Sigmoid colon (tissue), 6 donors: ENCODE measurements at regions not wholly inside any gene's neighbourhood (a gene's known extent, or its start where the extent isn't known, plus 50 kb on each side); places are given as distances from the start of the nearest gene placed in this dataset.

Experiments used
- DNase-seq: peaks from one replicate; pipeline ENCODE4 v3.0.0-alpha.2; 2019
- H3K27ac ChIP-seq, 4 donors: fragments of 200-600 bp; sonication (generic); one replicate each; pipeline ENCODE4 v1.5.1; 2016 to 2019; ENCODE audit warnings: mild to moderate bottlenecking in 1 of 4
- H3K27me3 ChIP-seq, 3 donors: fragments of 200-600 bp; sonication (generic); one replicate each; pipeline ENCODE4 v1.5.1; 2019; ENCODE audit warnings: mild to moderate bottlenecking in 1 of 3
- H3K36me3 ChIP-seq, 4 donors: fragments of 200-600 bp; sonication (generic); one replicate each; pipeline ENCODE4 v1.5.1; 2016 to 2019
- H3K4me1 ChIP-seq, 4 donors: fragments of 200-600 bp; sonication (generic); one replicate each; pipeline ENCODE4 v1.5.1; 2017 to 2019
- H3K4me3 ChIP-seq, 4 donors: fragments of 200-600 bp; sonication (generic); one replicate each; pipeline ENCODE4 v1.5.1; 2017 to 2019; ENCODE audit warnings: mild to moderate bottlenecking in 2 of 4, moderate library complexity in 1 of 4
- H3K9me3 ChIP-seq, 4 donors: fragments of 200-600 bp in 3 of 4; sonication (generic) in 3 of 4; one replicate each; pipeline versions ENCODE4 v1.5.1 to v1.6.1; 2013 to 2019
- CTCF ChIP-seq, 4 experiments: fragments of 450-650 bp in 3 of 4; fragments of 200-600 bp in 1 of 4; IDR thresholded peaks; one replicate each; pipeline ENCODE4 v1.5.1; 2016 to 2019; ENCODE audit warnings: antibody characterized with exemption in 4 of 4, mild to moderate bottlenecking in 3 of 4, moderate library complexity in 2 of 4
- EP300 ChIP-seq, 4 donors: sonication (generic); formaldehyde crosslinking; IDR thresholded peaks; one replicate each; pipeline ENCODE4 v1.6.1; 2017; ENCODE audit warnings: antibody characterized with exemption in 4 of 4
- POLR2A ChIP-seq, 2 donors: fragments of 450-650 bp; IDR thresholded peaks; one replicate each; pipeline ENCODE4 v1.6.1; 2016; ENCODE audit warnings: antibody characterized with exemption in 2 of 2, mild to moderate bottlenecking in 2 of 2, moderate library complexity in 2 of 2
- POLR2AphosphoS5 ChIP-seq, 4 donors: sonication (generic); formaldehyde crosslinking; IDR thresholded peaks; one replicate each; pipeline ENCODE4 v1.6.1; 2017; ENCODE audit warnings: antibody characterized with exemption in 4 of 4
- WGBS, 2 donors: extraction: QIAGEN DNeasy Blood & Tissue Kit; methylation state at CpG; one replicate each; pipeline ENCODE4 v1.1.7; 2013; 5-methylcytosine and 5-hydroxymethylcytosine counted together
- intact Hi-C: fragments of 100-400 bp; cut with DNase I; formaldehyde crosslinking; loops from one replicate; pipeline ENCODE4 v1.15.1; 2023
- donor health status: healthy with polysubstance abuse.
- donor health status: healthy.

- DNase-seq: no peak
- Histone ChIP-seq H3K36me3 (no peaks in the 10 kb centered on the region), H3K4me3 (no peak overlapping the region), H3K4me1 (no peaks in the 10 kb centered on the region), H3K27me3 (no peaks in the 10 kb centered on the region), H3K27ac (no peak overlapping the region), H3K9me3 (no peaks in the 10 kb centered on the region)
- intact Hi-C loops: no loop called here
- TF ChIP-seq CTCF (IDR thresholded peaks at IDR 0.05) (no peak), POLR2AphosphoS5 (IDR thresholded peaks at IDR 0.05) (no peak), POLR2A (IDR thresholded peaks at IDR 0.05) (no peak), EP300 (IDR thresholded peaks at IDR 0.05) (no peak)
- WGBS, 2 donors: 75 to 87% methylated on average over 3 of the region's 3 CpGs
Measured at GRCh38 chr2:118176601-118177000, 88.3 kb downstream of the INSIG2 start.

GRCh38 chr2:118171546-118171945, 83.3 kb downstream of the INSIG2 start:
- DNase-seq: no peak
- TF ChIP-seq POLR2A (IDR thresholded peaks at IDR 0.05) (no peak), CTCF (IDR thresholded peaks at IDR 0.05) (no peak), EP300 (IDR thresholded peaks at IDR 0.05) (no peak), POLR2AphosphoS5 (IDR thresholded peaks at IDR 0.05) (no peak)
- 93 to 95% methylated on average over 2 of the region's 2 CpGs for whole genome bisulfite sequencing, 2 donors
- intact Hi-C loops: no loop called here
- Histone ChIP-seq H3K4me3 (no peak overlapping the region), H3K4me1 (no peaks in the 10 kb centered on the region), H3K27me3 (no peaks in the 10 kb centered on the region), H3K27ac (no peak overlapping the region), H3K36me3 (no peaks in the 10 kb centered on the region), H3K9me3 (no peaks in the 10 kb centered on the region)

GRCh38 chr2:118169359-118170005, 81.2 kb downstream of the INSIG2 start:
- H3K36me3 ChIP-seq: no peaks in the 10 kb centered on the region
- no peak overlapping the region for H3K27ac ChIP-seq
- intact Hi-C loops: no loop called here
- peak; percentile 67 for DNase-seq
- no peaks in the 10 kb centered on the region for H3K9me3 ChIP-seq
- H3K27me3 ChIP-seq: no peaks in the 10 kb centered on the region
- H3K4me1 ChIP-seq: no peaks in the 10 kb centered on the region
- no peak for TF ChIP-seq POLR2AphosphoS5 (IDR thresholded peaks at IDR 0.05)
- TF ChIP-seq POLR2A (IDR thresholded peaks at IDR 0.05): no peak
- TF ChIP-seq EP300 (IDR thresholded peaks at IDR 0.05): no peak
- TF ChIP-seq CTCF (IDR thresholded peaks at IDR 0.05): no peak
- WGBS, 2 donors: 33 to 37% methylated on average over 6 of the region's 6 CpGs
- no peak overlapping the region for H3K4me3 ChIP-seq

GRCh38 chr2:118168615-118169014, 80.3 kb downstream of the INSIG2 start:
- H3K27ac ChIP-seq: no peak overlapping the region
- no peak for DNase-seq
- TF ChIP-seq EP300 (IDR thresholded peaks at IDR 0.05): no peak
- TF ChIP-seq POLR2AphosphoS5 (IDR thresholded peaks at IDR 0.05): no peak
- TF ChIP-seq CTCF (IDR thresholded peaks at IDR 0.05): no peak
- no peak for TF ChIP-seq POLR2A (IDR thresholded peaks at IDR 0.05)
- WGBS, 2 donors: 82 to 87% methylated on average over 3 of the region's 3 CpGs
- H3K27me3 ChIP-seq: no peaks in the 10 kb centered on the region
- H3K9me3 ChIP-seq: no peaks in the 10 kb centered on the region
- H3K4me1 ChIP-seq: no peaks in the 10 kb centered on the region
- H3K4me3 ChIP-seq: no peak overlapping the region
- intact Hi-C loops: no loop called here
- H3K36me3 ChIP-seq: no peaks in the 10 kb centered on the region

GRCh38 chr2:118167026-118167425, 78.8 kb downstream of the INSIG2 start:
- Histone ChIP-seq H3K4me3 (no peak overlapping the region), H3K27me3 (no peaks in the 10 kb centered on the region), H3K36me3 (no peaks in the 10 kb centered on the region), H3K27ac (no peak overlapping the region), H3K4me1 (no peaks in the 10 kb centered on the region), H3K9me3 (no peaks in the 10 kb centered on the region)
- no peak for DNase-seq
- intact Hi-C loops: no loop called here
- 66 to 74% methylated on average over 2 of the region's 2 CpGs for WGBS, 2 donors
- TF ChIP-seq CTCF (IDR thresholded peaks at IDR 0.05): no peak
- TF ChIP-seq POLR2AphosphoS5 (IDR thresholded peaks at IDR 0.05): no peak
- TF ChIP-seq EP300 (IDR thresholded peaks at IDR 0.05): no peak
